Fibroblast of lung (primary cell): ENCODE measurements at regions not wholly inside any gene's neighbourhood (a gene's known extent, or its start where the extent isn't known, plus 50 kb on each side); places are given as distances from the start of the nearest gene placed in this dataset.

Experiments used
- EZH2 ChIP-seq: IDR thresholded peaks from 2 replicates; pipeline ENCODE4 v1.5.1; 2012; ENCODE audit warnings: low read length, control low read depth, mild to moderate bottlenecking; ENCODE audit errors: missing control alignments
- TF ChIP-seq, protein P1 (sequence below), 2 donors: IDR thresholded peaks in 1 of 2; conservative IDR thresholded peaks in 1 of 2; 1 replicate in 1 of 2; 2 replicates in 1 of 2; pipeline ENCODE4 v1.5.1; 2011 to 2012; ENCODE audit warnings: low read length in 2 of 2, control low read depth in 1 of 2, inconsistent platforms in 1 of 2, low read depth in 1 of 2, mild to moderate bottlenecking in 1 of 2

DNA sequence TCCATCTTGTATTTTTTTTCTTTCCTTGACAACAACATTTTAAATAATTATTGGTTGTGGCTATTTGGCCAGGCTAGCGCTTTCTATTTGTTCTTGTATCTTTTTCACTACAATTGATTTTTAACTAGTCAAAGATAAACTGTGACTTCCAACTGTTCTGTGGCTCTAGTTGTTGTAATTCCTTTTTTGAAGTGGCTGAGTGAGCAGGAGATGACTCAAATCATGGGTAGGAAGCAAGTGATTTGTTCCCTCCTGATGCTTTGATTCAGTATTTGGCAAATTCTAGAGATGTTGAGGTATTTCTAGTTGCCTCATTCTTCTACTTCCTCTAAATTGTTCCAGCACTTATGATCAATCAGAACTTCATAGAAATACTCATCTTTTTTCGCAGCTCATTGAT is 633.5 kb downstream of the RERGL start:
- TF ChIP-seq EZH2 = no peak
- TF ChIP-seq, protein P1, sequence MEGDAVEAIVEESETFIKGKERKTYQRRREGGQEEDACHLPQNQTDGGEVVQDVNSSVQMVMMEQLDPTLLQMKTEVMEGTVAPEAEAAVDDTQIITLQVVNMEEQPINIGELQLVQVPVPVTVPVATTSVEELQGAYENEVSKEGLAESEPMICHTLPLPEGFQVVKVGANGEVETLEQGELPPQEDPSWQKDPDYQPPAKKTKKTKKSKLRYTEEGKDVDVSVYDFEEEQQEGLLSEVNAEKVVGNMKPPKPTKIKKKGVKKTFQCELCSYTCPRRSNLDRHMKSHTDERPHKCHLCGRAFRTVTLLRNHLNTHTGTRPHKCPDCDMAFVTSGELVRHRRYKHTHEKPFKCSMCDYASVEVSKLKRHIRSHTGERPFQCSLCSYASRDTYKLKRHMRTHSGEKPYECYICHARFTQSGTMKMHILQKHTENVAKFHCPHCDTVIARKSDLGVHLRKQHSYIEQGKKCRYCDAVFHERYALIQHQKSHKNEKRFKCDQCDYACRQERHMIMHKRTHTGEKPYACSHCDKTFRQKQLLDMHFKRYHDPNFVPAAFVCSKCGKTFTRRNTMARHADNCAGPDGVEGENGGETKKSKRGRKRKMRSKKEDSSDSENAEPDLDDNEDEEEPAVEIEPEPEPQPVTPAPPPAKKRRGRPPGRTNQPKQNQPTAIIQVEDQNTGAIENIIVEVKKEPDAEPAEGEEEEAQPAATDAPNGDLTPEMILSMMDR (conservative IDR thresholded peaks at IDR 0.05 in 1 of 2, IDR thresholded peaks at IDR 0.05 in 1 of 2; ENCODE audit: low read depth in 1 of 2, low read length in 2 of 2) = no peak
